GM18868 (cell line): ENCODE measurements at regions not wholly inside any gene's neighbourhood (a gene's known extent, or its start where the extent isn't known, plus 50 kb on each side); places are given as distances from the start of the nearest gene placed in this dataset.
"Not testable (repeated sequence)": the region's sequence is repeated elsewhere in the genome, so short reads cannot be mapped to it uniquely, and the experiment has no call there.

Experiments
- ATAC-seq: cut with Tn5 transposase; IDR thresholded peaks from one replicate; pipeline ENCODE4 v1.9.1; 2021; ENCODE audit warnings: mild to moderate bottlenecking, moderate library complexity; ENCODE audit not compliant: unreplicated experiment

GRCh38 chr10:76815505-76815904, 822.1 kb downstream of the KCNMA1 start:
- ATAC-seq: not testable (repeated sequence)

- no peak for ATAC-seq
Measured at GRCh38 chr10:76811430-76811829, 826.2 kb downstream of the KCNMA1 start.

GRCh38 chr10:76788452-76788811, 849.2 kb downstream of the KCNMA1 start:
- ATAC-seq: no peak

GRCh38 chr10:76787746-76788451, 849.7 kb downstream of the KCNMA1 start:
- ATAC-seq: no peak

- no peak for ATAC-seq
Measured at GRCh38 chr10:76786504-76787072, 851.0 kb downstream of the KCNMA1 start.

GRCh38 chr10:76784076-76784475, 853.5 kb downstream of the KCNMA1 start:
- ATAC-seq: no peak

- ATAC-seq: no peak
Measured at GRCh38 chr10:76779796-76780301, 857.8 kb downstream of the KCNMA1 start.

GRCh38 chr10:76778914-76779795, 858.5 kb downstream of the KCNMA1 start:
- ATAC-seq: no peak

GRCh38 chr10:76774987-76775603, 862.5 kb downstream of the KCNMA1 start:
- no peak for ATAC-seq

GRCh38 chr10:76769582-76769981, 868.0 kb downstream of the KCNMA1 start:
- ATAC-seq: no peak

- no peak for ATAC-seq
Measured at GRCh38 chr10:76769161-76769560, 868.4 kb downstream of the KCNMA1 start.

- no peak for ATAC-seq
Measured at GRCh38 chr10:76766682-76767081, 870.9 kb downstream of the KCNMA1 start.

- ATAC-seq: not testable (repeated sequence)
Measured at GRCh38 chr10:76764921-76765320, 872.7 kb downstream of the KCNMA1 start.

GRCh38 chr10:76764177-76764576, 873.4 kb downstream of the KCNMA1 start:
- ATAC-seq: no peak

- no peak for ATAC-seq
Measured at GRCh38 chr10:76763376-76763775, 874.2 kb downstream of the KCNMA1 start.

- no peak for ATAC-seq
Measured at GRCh38 chr10:76759681-76760080, 877.9 kb downstream of the KCNMA1 start.

- ATAC-seq: no peak
Measured at GRCh38 chr10:76743169-76743568, 894.4 kb downstream of the KCNMA1 start.

- ATAC-seq: no peak
Measured at GRCh38 chr10:76740514-76740913, 897.1 kb downstream of the KCNMA1 start.

- no peak for ATAC-seq
Measured at GRCh38 chr10:76738991-76739390, 898.6 kb downstream of the KCNMA1 start.

GRCh38 chr10:76736815-76737618, 900.6 kb downstream of the KCNMA1 start:
- ATAC-seq: no peak
